Fibroblast of gingiva (primary cell): ENCODE measurements at regions not wholly inside any gene's neighbourhood (a gene's known extent, or its start where the extent isn't known, plus 50 kb on each side); places are given as distances from the start of the nearest gene placed in this dataset.
A peak's percentile ranks its signal among the peaks of the same experiment; 100 is the strongest.

ENCODE experiments used
- DNase-seq: peaks from one replicate; pipeline ENCODE4 v3.0.0-alpha.2; 2011; ENCODE audit warnings: low read depth

- DNase-seq = no peak
These were observed 57.8 kb upstream of the STX18 start for GRCh38 chr4:4599481-4600275.

GRCh38 chr4:4598851-4599411 lies 57.1 kb upstream of the STX18 start:
- no peak for DNase-seq

GRCh38 chr4:4596720-4597119 lies 54.9 kb upstream of the STX18 start:
- no peak for DNase-seq

- DNase-seq = no peak
These were observed 53.4 kb upstream of the STX18 start for GRCh38 chr4:4595252-4595651.

GRCh38 chr4:4594285-4594920 lies 52.6 kb upstream of the STX18 start:
- DNase-seq = peak; percentile 58

GRCh38 chr4:4593596-4594284 lies 51.9 kb upstream of the STX18 start:
- peak; percentile 58 for DNase-seq

GRCh38 chr4:4592414-4592813 lies 50.6 kb upstream of the STX18 start:
- no peak for DNase-seq
